Right atrium auricular region (tissue), 2 donors: ENCODE measurements at regions not wholly inside any gene's neighbourhood (a gene's known extent, or its start where the extent isn't known, plus 50 kb on each side); places are given as distances from the start of the nearest gene placed in this dataset.

Source experiments
- DNase-seq: peaks from one replicate; pipeline ENCODE4 v3.0.0-alpha.2; 2019; ENCODE audit warnings: low spot score
- H3K27ac ChIP-seq, 2 donors: fragments of 200-600 bp; sonication (generic); 1 replicate in 1 of 2; 2 replicates in 1 of 2; pipeline ENCODE4 v1.5.1; 2016 to 2019
- H3K27me3 ChIP-seq, 2 donors: fragments of 200-600 bp; sonication (generic); one replicate each; pipeline versions ENCODE4 v1.5.1 to v1.6.0; 2017 to 2019
- H3K36me3 ChIP-seq: fragments of 200-600 bp; sonication (generic); one replicate; pipeline ENCODE4 v1.5.1; 2016
- H3K4me1 ChIP-seq, 2 donors: fragments of 200-600 bp; sonication (generic); one replicate each; pipeline versions ENCODE4 v1.5.1 to v1.6.0; 2017 to 2019
- H3K4me3 ChIP-seq, 2 donors: fragments of 200-600 bp; sonication (generic); 1 replicate in 1 of 2; 2 replicates in 1 of 2; pipeline ENCODE4 v1.5.1; 2017 to 2019; ENCODE audit warnings: mild to moderate bottlenecking in 1 of 2, moderate library complexity in 1 of 2
- H3K9me3 ChIP-seq, 2 donors: fragments of 200-600 bp; sonication (generic); one replicate each; pipeline ENCODE4 v1.5.1; 2019
- CTCF ChIP-seq, 2 donors: fragments of 200-600 bp; sonication (generic); IDR thresholded peaks; one replicate each; pipeline ENCODE4 v1.5.1; 2019; ENCODE audit warnings: antibody characterized with exemption in 2 of 2

GRCh38 chr10:110358278-110358677, 53.6 kb upstream of the SMNDC1 start:
- no peak overlapping the region for H3K27ac ChIP-seq
- TF ChIP-seq CTCF (IDR thresholded peaks at IDR 0.05) = no peak
- no peak for DNase-seq
- H3K4me1 ChIP-seq = peaks cover 0 to 8% of the 10 kb centered on the region in 2 donors
- no peaks in the 10 kb centered on the region for H3K36me3 ChIP-seq
- H3K4me3 ChIP-seq = no peak overlapping the region
- H3K9me3 ChIP-seq = no peaks in the 10 kb centered on the region
- no peaks in the 10 kb centered on the region for H3K27me3 ChIP-seq

- no peaks in the 10 kb centered on the region for H3K9me3 ChIP-seq
- H3K36me3 ChIP-seq = no peaks in the 10 kb centered on the region
- no peaks in the 10 kb centered on the region for H3K27me3 ChIP-seq
- DNase-seq = no peak
- no peak overlapping the region for H3K27ac ChIP-seq
- H3K4me3 ChIP-seq = no peak overlapping the region
- peaks cover 0 to 7% of the 10 kb centered on the region in 2 donors for H3K4me1 ChIP-seq
- no peak for TF ChIP-seq CTCF (IDR thresholded peaks at IDR 0.05)
Measured at GRCh38 chr10:110358869-110359629, 54.3 kb upstream of the SMNDC1 start.

GRCh38 chr10:110360857-110361474, 56.2 kb upstream of the SMNDC1 start:
- Histone ChIP-seq H3K36me3 (no peaks in the 10 kb centered on the region), H3K27ac (no peak overlapping the region)
- TF ChIP-seq CTCF (IDR thresholded peaks at IDR 0.05) = no peak

GRCh38 chr10:110361800-110362456, 57.2 kb upstream of the SMNDC1 start:
- Histone ChIP-seq H3K4me3 (no peak overlapping the region), H3K36me3 (no peaks in the 10 kb centered on the region), H3K4me1 (peaks cover 0 to 5% of the 10 kb centered on the region in 2 donors), H3K9me3 (no peaks in the 10 kb centered on the region), H3K27ac (no peak overlapping the region), H3K27me3 (no peaks in the 10 kb centered on the region)
- no peak for DNase-seq
- TF ChIP-seq CTCF (IDR thresholded peaks at IDR 0.05) = no peak

More at GRCh38 chr10:110360857-110361474, 56.2 kb upstream of the SMNDC1 start:
- Histone ChIP-seq H3K9me3 (no peaks in the 10 kb centered on the region), H3K27me3 (no peaks in the 10 kb centered on the region), H3K4me3 (no peak overlapping the region), H3K4me1 (peaks cover 0 to 7% of the 10 kb centered on the region in 2 donors)
- DNase-seq = no peak

GRCh38 chr10:110363572-110364411, 59.1 kb upstream of the SMNDC1 start:
- no peak overlapping the region for H3K4me3 ChIP-seq
- H3K9me3 ChIP-seq = no peaks in the 10 kb centered on the region
- H3K27me3 ChIP-seq = no peaks in the 10 kb centered on the region
- H3K4me1 ChIP-seq = peaks cover 0 to 4% of the 10 kb centered on the region in 2 donors
- no peak for DNase-seq
- no peak overlapping the region for H3K27ac ChIP-seq
- TF ChIP-seq CTCF (IDR thresholded peaks at IDR 0.05) = no peak
- no peaks in the 10 kb centered on the region for H3K36me3 ChIP-seq
